ENCODE measurements at regions not wholly inside any gene's neighbourhood (a gene's known extent, or its start where the extent isn't known, plus 50 kb on each side); places are given as distances from the start of the nearest gene placed in this dataset.
"Not testable (repeated sequence)": the region's sequence is repeated elsewhere in the genome, so short reads cannot be mapped to it uniquely, and the experiment has no call there.

DNA sequence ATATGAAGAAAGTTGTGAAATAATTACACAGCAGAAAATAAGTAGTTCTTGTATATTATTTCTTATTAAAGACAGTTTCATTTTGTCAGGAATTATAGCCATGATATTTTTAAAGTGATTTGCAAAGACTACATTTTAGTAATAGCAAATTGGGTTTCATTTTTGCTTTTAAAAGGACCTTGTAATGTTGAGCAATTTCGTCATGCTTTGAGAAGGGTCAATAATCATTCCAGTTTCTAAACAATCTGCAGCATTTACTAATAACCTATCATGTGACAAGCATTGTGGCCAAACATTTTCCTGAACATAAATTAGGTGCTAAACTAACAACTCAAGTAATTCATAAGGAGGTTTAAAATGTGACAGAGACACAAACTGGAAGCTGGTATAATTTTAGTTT, 214.4 kb upstream of the CBLB start:
- DNase-seq = no peak

DNA sequence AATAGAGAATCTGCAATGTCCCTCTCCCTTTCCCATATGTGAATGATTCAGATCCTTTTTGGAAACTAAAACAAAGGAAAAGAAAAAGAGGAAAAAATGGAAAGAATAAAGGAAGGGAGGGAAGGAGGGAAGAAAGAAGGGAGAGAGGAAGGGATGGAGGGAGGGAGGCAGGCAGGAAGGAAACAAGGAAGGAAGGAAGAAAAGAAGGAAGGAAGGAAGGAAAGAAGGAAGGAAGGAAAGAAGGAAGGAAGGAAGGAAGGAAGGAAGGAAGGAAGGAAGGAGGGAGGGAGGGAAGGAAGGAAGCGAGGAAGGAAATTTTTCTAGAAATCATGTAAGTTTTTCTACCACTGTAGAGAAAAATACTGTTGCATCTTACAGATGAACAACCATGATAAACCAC, 215.0 kb upstream of the CBLB start:
- DNase-seq = no peak

DNA sequence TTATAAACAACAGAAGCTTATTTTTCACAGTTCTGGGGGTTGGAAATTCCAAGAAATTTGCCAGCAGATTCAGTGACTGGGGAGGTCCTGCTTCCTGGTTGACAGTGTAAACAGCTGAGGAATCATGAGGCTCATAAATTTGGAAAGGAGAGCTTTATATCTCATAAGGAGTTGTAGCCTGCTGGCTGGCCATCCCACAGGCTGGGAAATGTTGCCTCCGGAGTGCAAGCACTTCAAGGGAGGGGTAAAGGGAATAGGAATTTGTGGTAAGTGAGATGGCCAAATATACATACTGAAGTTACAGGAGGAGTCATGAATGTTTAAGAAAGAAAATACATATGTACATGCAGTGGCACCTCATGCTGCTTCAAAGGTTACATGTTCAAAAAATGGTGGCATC, 217.2 kb upstream of the CBLB start:
- no peak for DNase-seq

DNA sequence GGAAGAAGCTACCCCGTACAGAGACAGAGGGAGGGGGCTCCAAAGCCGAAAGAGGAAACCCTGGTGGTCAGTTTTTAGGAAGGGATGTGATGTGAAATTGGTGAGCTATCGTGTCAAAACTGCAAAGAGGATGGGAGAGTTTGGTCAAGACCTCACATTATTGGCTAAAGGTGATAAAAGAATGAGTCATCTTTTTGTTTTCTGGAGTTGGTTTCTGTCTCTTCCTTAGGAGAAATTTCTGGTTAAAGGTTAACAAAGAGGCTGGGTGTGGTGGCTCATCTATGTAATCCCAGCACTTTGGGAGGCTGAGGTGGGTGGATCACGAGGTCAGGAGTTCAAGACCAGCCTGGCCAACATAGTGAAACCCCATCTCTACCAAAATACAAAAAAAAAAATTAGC, 217.8 kb upstream of the CBLB start:
- no peak for DNase-seq

DNA sequence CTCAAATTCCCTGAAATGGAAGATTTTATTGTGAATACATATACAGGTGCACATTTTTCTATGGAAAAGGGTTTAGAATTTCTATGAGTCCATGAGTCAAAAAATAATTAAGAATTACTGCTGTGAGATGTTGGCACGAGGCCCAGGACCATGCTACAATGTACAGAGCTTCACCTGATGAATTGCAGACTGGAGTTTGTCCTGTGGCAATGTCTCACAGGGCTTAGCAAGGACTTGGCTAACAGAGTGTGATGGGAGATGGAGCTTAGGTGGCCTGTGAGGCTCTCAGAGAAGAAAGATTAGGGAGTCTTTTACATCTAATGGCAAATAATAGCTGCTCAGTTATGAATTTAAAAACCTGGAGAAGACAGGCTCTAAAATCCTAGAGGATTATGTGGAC, 219.5 kb upstream of the CBLB start:
- no peak for DNase-seq

DNA sequence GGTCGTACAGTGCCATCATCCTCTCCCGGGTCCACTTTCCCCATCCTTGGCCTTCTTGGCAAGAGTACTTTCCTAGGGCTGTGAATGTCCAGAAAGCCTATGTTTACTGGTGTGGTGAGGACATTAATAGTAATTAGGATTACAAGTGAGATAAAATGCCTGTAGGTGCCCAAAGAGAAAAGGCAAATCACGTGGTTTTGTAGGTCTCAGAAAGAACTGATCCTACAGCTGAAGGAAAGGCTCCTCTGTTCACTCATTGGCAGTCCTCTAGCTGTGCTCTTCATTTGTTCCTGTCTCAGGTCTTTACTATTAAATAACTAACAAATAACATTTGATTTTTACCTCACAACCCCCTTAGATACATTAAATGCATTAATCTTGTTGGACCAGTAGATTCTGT, 220.1 kb upstream of the CBLB start:
- no peak for DNase-seq

DNA sequence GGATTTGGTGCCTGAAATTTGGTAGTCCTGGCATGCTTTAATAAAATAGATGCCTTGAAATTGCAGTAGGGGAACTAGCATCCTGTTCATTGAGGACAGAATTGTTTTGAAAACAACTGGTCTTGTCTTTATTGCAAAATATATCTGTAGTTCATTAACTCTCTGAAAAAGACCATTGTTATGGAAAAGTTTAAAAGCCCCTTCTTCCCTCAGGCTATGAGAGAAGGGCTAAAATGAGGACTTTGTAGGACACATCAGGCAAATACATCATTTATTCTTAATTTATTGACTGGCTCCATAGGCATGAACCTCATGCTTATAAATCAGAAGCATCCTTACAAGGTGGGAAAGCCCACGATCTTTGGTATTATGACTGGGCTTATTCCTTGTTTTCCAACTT, 221.0 kb upstream of the CBLB start:
- DNase-seq = no peak

DNA sequence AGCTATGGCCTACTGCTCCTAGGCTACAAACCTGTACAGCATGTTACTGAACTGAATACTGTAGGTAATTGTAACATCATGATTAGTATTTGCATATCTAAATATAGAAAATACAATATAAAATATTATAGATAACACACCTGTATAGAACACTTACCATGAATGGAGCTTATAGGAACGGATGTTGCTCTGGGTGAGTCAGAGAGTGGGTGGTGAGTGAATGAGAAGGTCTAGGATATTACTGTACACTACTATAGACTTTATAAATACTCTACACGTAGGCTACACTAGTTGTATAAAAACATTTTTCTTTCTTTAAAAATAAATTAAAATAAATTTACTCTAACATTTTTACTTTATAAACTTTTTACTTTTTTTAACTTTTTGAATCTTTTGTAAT, 224.0 kb upstream of the CBLB start:
- no peak for DNase-seq

DNA sequence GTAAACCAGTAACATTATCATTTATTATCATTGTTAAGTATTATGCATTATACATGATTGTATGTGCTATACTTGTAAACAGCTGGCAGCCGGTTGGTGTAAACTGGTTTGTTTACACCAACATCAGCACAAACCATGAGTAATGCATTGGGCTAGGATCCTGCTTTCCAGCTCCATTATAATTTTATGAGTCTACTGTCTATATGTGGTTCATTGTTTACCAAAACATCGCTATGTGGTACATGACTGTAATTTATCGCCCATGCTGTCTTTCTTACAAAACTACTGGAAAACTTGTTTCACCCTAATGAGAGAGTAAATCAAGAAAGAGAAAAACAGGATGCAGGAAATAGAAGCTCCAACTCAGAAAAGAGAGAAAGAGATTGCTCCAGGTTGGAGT, 224.8 kb upstream of the CBLB start:
- no peak for DNase-seq

DNA sequence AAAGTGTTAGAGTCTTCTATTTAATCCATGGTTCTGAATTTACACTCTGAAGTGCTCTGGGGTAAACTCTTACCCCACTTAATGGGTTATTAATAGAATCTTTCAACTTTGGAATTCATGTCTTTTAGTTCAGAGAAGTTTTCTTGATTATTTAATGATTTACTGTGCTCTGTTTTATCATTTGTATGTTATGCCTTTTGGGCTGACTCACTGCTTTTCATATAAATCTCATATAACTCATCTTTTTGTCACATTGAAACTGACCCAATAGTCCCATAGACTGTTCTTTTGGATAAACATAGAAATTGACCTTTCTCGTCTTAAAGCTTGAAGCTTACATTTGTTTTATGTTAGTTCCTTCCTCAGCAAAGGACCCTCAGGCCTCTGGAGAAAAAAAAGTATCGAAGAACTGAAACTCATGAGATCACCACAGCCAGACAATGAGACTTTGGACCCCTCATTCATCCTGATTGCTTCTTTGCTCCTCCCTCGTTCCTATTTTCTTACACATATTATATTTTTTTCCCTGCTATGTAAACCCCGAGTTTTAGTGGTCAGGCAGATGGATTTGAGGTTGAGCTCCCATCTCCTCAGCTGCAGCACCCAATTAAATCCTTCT, 229.1 kb upstream of the CBLB start:
- no peak for DNase-seq

DNA sequence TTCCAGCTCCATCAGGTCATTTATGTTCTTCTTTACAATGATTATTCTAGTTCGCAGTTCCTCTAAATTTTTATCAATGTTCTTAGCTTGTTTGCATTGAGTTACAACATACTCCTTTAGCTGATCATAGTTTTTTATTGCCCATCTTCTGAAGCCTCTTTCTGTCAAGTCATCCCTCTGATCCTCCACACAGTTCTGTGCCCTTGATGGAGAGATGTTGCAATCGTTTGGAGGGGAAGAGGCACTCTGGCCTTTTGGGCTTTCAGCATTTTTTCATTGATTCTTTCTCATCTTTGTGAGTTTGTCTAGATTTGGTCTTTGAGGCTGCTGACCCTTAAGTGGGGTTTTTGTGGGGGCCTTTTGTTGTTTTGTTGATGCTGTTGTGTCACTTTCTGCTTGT, 234.6 kb upstream of the CBLB start:
- no peak for DNase-seq

DNA sequence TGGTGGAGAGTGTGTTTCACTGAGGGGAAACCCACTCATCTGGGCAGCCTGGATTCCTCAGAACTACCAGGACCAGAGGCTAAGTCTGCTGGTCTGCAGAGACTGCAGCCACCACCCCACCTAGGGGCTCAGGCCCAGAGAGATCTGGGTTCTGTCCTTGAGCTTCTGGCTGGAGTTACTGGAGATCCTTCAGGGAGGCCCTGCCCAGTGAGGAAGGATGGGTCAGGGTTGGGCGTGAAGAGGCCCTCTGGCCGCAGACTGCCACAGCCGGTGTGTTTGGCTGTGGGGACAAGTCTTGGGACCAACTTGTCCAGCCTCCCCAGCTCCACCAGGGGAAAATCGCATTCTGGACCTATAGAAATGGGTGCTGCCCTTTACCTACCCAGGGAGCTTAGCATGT, 235.3 kb upstream of the CBLB start:
- DNase-seq = no peak

DNA sequence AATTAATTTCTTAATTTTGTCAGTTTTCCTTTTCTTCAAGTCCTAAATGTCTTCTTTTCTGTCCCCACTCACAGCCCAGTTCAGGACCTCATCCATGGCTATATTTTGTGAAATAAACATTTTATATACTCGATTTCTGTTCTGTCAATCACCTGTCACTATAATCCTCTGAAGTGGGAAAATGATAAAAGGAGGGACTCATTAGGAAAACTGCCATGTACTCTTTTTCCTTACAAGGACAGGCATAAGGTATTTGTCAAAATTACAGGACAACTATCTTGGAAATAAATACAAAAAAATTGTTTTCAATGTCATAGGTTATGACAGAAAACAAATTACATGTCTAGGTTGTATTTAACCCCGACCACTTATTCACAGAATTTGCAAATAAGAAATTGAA, 240.1 kb upstream of the CBLB start:
- no peak for DNase-seq

DNA sequence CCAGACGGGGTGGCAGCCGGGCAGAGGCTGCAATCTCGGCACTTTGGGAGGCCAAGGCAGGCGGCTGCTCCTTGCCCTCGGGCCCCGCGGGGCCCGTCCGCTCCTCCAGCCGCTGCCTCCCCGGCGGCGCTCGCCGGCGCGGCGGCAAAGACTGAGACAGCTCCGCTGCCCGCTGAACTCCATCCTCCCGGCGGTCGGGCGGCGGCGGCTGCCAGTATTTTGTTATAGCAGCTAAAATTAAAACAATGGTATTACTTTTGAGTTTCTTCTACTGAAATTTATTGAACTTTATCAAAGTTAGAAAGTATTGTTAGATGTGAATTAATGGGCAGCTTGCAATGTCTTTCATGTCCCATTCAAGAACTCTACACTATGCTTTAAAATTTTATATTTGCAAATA, 243.7 kb upstream of the CBLB start:
- not testable (repeated sequence) for DNase-seq

DNA sequence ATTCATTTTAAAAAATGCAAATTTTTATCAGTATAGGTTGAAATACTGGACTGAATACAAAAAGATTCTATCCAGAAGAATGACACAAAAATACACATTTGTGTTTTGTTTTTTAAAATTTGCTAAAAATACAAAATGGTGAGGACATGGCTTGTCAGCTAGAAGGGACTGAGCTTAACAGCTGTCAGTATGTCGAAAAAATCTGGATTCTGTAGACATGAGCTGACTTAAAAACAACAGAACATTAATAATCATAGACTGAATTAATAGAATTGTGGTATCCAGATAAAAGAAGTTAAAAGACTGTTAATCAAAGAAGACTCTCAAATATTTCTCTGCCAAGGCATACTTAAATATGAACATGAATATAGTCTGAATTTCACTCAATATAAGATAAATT, 244.9 kb upstream of the CBLB start:
- no peak for DNase-seq

DNA sequence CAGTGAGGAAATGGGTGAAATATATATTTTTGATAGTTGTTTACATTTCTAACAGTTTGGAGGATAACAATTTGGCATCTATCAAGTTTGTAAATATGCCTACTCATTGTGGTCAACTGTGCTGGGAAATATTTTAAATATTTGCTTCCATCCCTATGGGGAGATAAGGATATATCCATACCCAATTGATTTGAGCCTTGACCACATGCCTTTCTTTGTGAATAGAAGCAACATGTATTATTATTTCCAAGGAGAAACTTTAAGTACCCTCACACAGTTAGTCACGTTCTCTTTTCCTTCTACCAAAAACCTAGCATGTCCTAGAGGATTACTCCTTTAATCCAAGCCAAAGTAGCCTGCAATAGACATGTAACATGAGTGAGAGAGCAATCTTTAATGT, 245.4 kb upstream of the CBLB start:
- no peak for DNase-seq

DNA sequence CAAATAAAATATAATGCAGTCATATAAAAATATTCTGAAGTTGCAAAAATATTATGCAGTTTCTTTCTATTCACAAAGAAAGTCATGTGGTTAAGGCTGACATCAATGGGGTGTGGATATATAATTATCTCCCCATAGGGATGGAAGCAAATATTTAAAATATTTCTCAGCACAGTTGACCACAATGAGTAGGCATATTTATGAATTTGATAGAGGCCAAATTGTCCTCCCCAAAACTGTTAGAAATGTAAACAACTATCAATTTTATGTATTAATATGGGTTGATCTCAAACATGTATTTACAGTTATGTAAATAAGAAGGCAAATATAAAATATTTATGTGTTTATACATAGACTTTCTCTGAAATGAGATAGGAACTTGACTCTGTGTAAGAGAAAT, 246.0 kb upstream of the CBLB start:
- DNase-seq = no peak

DNA sequence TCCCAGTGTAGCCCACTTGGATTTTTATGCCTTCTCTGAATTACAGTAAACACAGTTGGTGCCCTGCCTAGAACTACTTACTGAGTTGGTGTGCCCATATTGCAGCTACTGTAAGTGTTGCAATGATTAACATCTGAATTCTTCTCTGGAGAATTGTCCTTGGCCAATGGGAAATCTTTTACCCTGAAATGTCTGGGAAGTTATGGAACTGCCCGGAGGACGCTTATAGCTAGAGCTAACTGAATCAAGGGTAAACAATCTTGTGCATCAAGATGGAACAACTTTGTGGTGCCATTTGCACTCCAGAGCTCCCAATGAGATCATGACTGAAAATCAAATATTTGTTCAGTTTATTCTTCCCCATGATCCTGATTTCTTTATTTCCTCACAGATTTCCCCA, 246.7 kb upstream of the CBLB start:
- no peak for DNase-seq

DNA sequence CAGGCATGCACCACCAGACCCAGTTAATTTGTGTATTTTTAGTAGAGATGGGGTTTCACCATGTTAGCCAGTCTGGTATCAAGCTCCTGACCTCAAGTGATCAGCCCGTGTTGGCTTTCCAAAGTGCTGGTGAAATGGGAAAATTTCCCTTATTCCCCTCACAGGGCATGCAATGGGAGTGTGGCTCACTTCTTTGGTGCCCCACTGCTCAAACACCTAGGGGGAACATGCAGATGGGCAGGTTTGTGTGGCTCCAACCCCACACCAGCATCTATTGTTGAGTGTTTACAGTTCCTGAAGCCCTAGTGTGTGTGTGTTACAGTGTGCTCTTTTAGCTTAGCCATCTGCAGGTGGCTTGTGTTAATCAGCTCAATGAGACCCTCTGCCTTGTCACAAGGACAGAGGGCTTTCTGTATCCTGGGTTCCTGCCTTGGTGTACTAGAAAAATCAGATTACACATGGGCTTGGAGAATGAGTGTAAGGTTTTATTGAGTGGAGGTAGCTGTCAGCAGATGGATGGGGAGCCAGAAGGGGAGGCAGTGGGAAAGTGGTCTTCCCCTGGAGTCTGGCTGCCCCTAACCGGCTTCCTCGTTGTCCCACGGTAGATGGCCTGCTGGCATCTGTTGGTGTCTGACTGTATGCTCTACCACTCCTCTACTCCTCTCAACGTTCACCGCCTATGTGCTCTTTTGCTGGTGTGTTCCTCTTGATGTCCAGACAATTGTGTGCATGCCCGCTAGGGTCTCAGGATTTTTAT, 248.1 kb upstream of the CBLB start:
- DNase-seq = no peak

DNA sequence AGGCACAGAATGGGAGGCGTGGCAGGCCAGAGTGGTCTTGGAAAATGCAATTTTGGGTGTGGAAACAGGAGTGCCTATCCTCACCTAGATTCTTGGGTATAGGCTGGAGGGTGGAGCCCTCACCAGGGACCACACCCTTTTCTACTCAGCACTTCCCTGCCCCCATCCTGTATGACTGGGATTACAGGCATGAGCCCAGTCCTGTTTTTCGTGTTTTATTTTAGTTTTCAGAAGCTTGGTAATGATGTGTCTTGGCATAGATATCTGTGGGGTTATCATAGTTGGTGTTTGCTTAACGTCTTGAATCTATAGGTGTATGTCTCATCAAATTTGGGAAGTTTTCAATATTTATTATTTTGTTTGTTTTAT, 248.7 kb upstream of the CBLB start:
- no peak for DNase-seq

DNA sequence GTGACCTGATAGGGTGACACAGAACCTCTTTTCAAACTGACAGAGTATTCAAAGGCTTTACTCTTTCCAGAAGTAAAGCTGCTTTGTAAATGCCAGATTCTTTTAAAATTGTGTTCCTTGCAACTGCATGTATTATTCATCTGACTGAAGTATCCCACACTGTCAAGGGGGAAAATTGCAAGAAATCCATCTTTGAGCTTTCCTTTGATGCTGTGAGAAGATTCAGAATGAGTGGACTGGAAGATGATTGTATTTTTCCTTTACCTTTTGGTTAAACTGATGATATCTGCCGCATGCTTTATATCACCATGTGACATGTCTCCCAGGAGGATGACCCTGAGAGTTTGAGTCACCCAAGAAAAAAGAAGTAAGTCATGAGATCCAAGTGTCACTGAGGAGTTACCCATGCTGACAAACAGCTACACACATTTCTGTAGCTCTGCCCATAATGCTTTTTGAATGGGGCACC, 250.8 kb upstream of the CBLB start:
- no peak for DNase-seq

DNA sequence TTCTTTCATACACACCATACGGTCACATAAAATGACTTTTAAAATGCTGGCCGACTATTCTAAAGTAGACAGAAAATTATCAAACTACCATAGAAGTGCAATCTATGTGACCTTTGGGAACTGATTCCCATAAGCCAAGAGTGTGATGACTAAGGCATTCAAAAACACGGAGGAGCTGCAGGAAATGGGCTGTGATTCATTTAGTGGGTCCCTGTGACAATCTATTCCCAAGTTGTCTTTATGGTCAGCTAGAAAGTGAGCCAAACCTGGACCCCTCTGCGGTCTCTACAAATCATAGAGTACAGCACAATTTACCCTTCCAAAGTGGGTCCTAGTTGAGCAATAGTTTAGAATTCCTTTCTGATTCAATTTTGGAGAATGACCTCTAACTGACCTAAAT, 251.5 kb upstream of the CBLB start:
- no peak for DNase-seq

DNA sequence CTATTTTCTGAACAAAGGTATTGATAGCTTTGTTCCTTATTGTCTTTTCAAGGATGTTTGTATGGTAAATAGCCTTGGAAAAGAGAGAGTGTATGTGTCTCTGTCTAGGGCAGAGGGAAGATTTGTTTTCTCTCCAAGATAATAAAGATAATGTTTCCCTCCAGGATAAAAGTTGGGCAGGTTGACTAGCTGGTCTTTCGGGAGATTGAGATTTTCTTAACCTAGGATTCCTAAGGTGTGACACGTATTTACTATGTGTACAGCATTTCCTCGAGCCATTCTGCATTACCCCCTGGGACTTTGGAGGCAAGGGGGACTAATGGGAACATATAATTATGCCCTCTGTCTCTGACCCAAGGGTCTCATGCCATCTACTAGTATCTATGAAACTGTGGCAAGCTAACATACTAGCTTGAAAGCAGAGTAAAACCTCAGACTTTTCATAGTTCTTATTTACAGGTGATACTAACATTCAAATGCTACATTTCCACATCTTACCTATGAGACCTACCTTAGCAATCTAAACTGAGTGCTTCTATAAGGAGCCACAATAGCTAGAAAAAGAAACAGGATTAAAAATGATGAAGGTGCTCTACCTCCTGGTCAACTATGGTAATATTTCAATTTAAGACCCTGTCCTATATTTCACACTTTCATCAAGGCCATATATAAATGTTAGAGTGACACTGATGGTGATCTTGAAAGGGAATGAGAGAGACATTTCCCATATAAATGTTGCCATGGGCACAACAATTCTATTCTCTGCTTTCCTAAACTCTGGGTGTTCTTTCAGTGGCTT, 252.9 kb upstream of the CBLB start:
- DNase-seq = no peak

DNA sequence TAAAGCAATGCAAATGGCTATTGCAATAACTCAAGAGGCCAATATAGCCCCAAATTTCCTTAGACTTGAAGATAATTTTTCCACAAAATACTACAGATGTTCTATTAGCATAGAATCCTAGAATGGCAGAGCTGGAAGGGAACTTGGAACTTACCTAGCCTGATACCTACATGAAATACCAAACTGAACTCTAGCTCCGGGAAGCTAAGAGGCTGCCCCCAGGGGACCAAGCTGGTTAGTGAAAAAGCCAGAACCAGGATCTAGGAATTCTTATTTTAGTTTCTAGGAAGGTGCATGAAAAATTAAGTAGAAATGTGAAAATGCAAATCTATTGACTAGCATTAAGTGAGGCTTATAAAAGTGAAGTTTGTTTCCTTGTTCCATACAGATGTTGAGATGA, 256.0 kb upstream of the CBLB start:
- DNase-seq = no peak

Measured in activated effector memory CD4-positive, alpha-beta T cell treated with anti-CD3 and anti-CD28 coated beads, Interleukin-2, amount 50 U/mL, for 16 hours (primary cell).